ENCODE measurements at regions not wholly inside any gene's neighbourhood (a gene's known extent, or its start where the extent isn't known, plus 50 kb on each side); places are given as distances from the start of the nearest gene placed in this dataset.

DNA sequence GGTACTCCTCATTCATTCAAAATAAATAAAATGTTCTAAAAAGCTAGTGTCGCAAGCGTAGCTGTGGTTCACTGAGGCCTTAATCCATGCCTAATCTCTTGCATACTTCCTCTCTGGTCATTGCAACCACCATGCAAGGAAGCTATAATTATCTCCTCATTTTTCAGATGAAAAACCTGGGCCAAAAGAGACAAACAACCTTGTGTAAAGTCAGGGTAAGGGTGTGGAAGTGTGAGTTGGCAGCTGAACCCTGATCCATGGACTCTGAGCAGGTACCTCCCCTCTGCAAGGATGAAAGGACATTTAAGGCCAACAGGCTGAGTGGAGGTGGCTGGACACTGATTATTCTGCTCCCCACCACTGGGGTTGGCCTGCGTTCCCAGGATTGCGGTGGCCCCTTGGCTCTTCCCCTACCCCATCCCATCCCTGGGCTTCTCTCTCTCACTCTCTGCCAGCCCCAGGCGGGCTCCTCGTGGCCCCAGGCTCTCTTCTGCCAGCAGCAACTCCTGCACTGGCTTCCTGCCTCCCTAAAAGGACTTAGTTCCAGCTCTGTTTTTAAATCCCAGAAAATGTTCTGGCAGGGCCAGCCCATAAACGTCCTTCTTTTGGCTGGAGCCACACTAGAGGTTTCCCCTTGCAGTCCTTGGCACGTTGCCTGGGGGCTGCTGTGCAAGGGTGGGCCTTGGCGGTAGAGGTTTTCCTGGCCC, 72.0 kb upstream of the AFF3 start:
- TF ChIP-seq POLR2A (IDR thresholded peaks at IDR 0.05; ENCODE audit: extremely low read depth, insufficient read length) (no peak), MYC (IDR thresholded peaks at IDR 0.05; ENCODE audit: low read depth, low read length) (no peak)
- TF ChIP-seq, protein P1, sequence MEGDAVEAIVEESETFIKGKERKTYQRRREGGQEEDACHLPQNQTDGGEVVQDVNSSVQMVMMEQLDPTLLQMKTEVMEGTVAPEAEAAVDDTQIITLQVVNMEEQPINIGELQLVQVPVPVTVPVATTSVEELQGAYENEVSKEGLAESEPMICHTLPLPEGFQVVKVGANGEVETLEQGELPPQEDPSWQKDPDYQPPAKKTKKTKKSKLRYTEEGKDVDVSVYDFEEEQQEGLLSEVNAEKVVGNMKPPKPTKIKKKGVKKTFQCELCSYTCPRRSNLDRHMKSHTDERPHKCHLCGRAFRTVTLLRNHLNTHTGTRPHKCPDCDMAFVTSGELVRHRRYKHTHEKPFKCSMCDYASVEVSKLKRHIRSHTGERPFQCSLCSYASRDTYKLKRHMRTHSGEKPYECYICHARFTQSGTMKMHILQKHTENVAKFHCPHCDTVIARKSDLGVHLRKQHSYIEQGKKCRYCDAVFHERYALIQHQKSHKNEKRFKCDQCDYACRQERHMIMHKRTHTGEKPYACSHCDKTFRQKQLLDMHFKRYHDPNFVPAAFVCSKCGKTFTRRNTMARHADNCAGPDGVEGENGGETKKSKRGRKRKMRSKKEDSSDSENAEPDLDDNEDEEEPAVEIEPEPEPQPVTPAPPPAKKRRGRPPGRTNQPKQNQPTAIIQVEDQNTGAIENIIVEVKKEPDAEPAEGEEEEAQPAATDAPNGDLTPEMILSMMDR (IDR thresholded peaks at IDR 0.05; ENCODE audit: low read depth, low read length), result no peak
- TF ChIP-seq, protein P2, sequence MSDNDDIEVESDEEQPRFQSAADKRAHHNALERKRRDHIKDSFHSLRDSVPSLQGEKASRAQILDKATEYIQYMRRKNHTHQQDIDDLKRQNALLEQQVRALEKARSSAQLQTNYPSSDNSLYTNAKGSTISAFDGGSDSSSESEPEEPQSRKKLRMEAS (IDR thresholded peaks at IDR 0.05; ENCODE audit: low read depth, low read length), result 0 out of 2 replicates have a peak, but pooled peaks have one; percentile 25

All from NB4 (cell line).